Suprapubic skin (tissue), 4 donors: ENCODE measurements at regions not wholly inside any gene's neighbourhood (a gene's known extent, or its start where the extent isn't known, plus 50 kb on each side); places are given as distances from the start of the nearest gene placed in this dataset.

Experiments used
- DNase-seq, 2 donors: peaks; one replicate each; pipeline ENCODE4 v3.0.0-alpha.2; 2019; ENCODE audit warnings: low spot score in 2 of 2
- H3K27ac ChIP-seq: fragments of 200-600 bp; sonication (generic); one replicate; pipeline ENCODE4 v1.5.1; 2019
- H3K27me3 ChIP-seq: fragments of 200-600 bp; sonication (generic); one replicate; pipeline ENCODE4 v1.5.1; 2019
- H3K36me3 ChIP-seq: fragments of 200-600 bp; sonication (generic); one replicate; pipeline ENCODE4 v1.5.1; 2019
- H3K4me1 ChIP-seq: fragments of 200-600 bp; sonication (generic); one replicate; pipeline ENCODE4 v1.5.1; 2019
- H3K4me3 ChIP-seq: fragments of 200-600 bp; sonication (generic); one replicate; pipeline ENCODE4 v1.5.1; 2019; ENCODE audit warnings: mild to moderate bottlenecking
- H3K9me3 ChIP-seq: fragments of 200-600 bp; sonication (generic); one replicate; pipeline ENCODE4 v1.5.1; 2019
- EP300 ChIP-seq: sonication (generic); formaldehyde crosslinking; IDR thresholded peaks from one replicate; pipeline ENCODE4 v1.6.1; 2017; ENCODE audit warnings: antibody characterized with exemption
- POLR2A ChIP-seq, 2 donors: fragments of 450-650 bp; IDR thresholded peaks; one replicate each; pipeline ENCODE4 v1.6.1; 2017; ENCODE audit warnings: antibody characterized with exemption in 2 of 2, mild to moderate bottlenecking in 2 of 2, moderate library complexity in 2 of 2
- POLR2AphosphoS5 ChIP-seq, 3 donors: sonication (generic); formaldehyde crosslinking; IDR thresholded peaks; one replicate each; pipeline ENCODE4 v1.6.1; 2017; ENCODE audit warnings: antibody characterized with exemption in 3 of 3
- WGBS: methylation state at CpG from one replicate; pipeline ENCODE4 v1.1.5; 2018; 5-methylcytosine and 5-hydroxymethylcytosine counted together
- TF ChIP-seq, protein P1 (sequence below), 2 donors: fragments of 200-600 bp in 1 of 2; fragments of 450-650 bp in 1 of 2; sonication (generic) in 1 of 2; IDR thresholded peaks; one replicate each; pipeline ENCODE4 v1.5.1; 2016 to 2019; ENCODE audit warnings: antibody characterized with exemption in 2 of 2, mild to moderate bottlenecking in 1 of 2, moderate library complexity in 1 of 2

DNA sequence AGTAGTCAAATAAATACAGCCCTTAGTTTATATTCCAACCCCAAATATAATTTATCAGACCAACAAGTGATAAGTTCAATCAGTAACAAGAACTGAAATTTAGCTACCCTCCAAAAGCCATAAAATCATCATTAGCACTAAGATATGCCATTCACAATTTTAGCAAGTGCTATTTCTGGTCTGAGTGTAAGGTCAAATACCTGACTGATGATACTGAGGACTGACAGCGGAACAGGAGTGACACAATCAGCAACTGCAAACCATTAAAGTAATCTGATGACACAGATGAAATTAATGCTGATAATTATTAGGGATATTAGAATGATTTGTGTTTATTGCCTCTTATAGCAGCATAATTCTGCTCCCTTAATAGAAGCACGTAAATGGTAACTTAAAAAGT lies 152.7 kb upstream of the SPHKAP start:
- TF ChIP-seq POLR2A (IDR thresholded peaks at IDR 0.05) (no peak), EP300 (no peak), POLR2AphosphoS5 (IDR thresholded peaks at IDR 0.05) (no peak)
- TF ChIP-seq, protein P1, sequence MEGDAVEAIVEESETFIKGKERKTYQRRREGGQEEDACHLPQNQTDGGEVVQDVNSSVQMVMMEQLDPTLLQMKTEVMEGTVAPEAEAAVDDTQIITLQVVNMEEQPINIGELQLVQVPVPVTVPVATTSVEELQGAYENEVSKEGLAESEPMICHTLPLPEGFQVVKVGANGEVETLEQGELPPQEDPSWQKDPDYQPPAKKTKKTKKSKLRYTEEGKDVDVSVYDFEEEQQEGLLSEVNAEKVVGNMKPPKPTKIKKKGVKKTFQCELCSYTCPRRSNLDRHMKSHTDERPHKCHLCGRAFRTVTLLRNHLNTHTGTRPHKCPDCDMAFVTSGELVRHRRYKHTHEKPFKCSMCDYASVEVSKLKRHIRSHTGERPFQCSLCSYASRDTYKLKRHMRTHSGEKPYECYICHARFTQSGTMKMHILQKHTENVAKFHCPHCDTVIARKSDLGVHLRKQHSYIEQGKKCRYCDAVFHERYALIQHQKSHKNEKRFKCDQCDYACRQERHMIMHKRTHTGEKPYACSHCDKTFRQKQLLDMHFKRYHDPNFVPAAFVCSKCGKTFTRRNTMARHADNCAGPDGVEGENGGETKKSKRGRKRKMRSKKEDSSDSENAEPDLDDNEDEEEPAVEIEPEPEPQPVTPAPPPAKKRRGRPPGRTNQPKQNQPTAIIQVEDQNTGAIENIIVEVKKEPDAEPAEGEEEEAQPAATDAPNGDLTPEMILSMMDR (IDR thresholded peaks at IDR 0.05), result no peak
- Histone ChIP-seq H3K9me3 (peaks cover 3% of the 10 kb centered on the region), H3K27ac (no peak overlapping the region), H3K36me3 (no peaks in the 10 kb centered on the region), H3K27me3 (no peaks in the 10 kb centered on the region), H3K4me1 (no peaks in the 10 kb centered on the region), H3K4me3 (no peak overlapping the region)
- no peak for DNase-seq
- WGBS, result 93% methylated on average over 1 of the region's 2 CpGs

DNA sequence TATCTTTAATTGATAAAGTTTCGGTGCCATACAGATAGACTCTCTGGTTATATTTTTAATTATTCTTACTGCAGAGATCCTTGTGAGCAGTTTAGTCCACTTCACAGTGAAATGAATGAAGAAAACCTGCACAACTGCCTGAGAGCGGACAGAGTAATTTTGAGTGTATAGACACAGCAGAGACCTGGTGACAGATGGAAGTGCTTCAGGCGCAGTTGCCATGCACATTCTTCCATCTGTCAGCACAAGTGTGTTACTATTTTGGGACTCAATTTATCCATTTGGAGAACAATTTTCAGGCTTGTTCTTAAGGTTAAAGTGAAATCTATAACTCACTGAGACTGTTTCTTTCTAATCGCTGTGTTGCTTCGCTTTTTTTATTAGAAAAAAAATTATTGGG lies 147.8 kb upstream of the SPHKAP start:
- Histone ChIP-seq H3K4me3 (no peak overlapping the region), H3K36me3 (no peaks in the 10 kb centered on the region), H3K4me1 (no peaks in the 10 kb centered on the region), H3K27me3 (no peaks in the 10 kb centered on the region), H3K9me3 (no peaks in the 10 kb centered on the region), H3K27ac (no peak overlapping the region)
- no peak for DNase-seq
- WGBS, result 88% methylated on average over 5 of the region's 5 CpGs
- TF ChIP-seq POLR2AphosphoS5 (IDR thresholded peaks at IDR 0.05) (no peak), EP300 (no peak)
- TF ChIP-seq, protein P1 (IDR thresholded peaks at IDR 0.05), result no peak

DNA sequence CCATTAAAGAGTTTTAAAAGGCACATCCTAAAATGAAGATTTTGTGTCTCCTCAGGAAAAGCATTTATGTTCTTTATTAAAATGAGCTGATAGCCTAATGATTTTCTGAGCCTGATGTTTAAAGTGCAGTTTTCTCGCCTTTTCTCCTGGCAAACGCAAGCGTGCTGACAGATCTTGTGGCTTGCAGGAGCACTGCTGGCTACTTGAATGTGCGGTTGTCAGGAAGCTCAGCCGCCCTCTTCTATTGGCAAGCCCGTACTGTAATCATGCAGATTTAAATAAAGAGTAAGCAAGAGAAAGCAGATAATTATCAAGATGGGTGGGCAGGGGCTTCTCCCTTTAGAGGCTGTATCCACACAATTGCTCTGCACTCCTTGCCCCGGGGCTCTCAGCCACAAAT lies 139.5 kb upstream of the SPHKAP start:
- WGBS, result 74% methylated on average over 7 of the region's 7 CpGs
- Histone ChIP-seq H3K4me1 (no peaks in the 10 kb centered on the region), H3K4me3 (no peak overlapping the region), H3K36me3 (no peaks in the 10 kb centered on the region), H3K27me3 (no peaks in the 10 kb centered on the region), H3K27ac (no peak overlapping the region), H3K9me3 (no peaks in the 10 kb centered on the region)
- DNase-seq, result no peak
- no peak for TF ChIP-seq POLR2A (IDR thresholded peaks at IDR 0.05)
- TF ChIP-seq, protein P1 (IDR thresholded peaks at IDR 0.05), result no peak

DNA sequence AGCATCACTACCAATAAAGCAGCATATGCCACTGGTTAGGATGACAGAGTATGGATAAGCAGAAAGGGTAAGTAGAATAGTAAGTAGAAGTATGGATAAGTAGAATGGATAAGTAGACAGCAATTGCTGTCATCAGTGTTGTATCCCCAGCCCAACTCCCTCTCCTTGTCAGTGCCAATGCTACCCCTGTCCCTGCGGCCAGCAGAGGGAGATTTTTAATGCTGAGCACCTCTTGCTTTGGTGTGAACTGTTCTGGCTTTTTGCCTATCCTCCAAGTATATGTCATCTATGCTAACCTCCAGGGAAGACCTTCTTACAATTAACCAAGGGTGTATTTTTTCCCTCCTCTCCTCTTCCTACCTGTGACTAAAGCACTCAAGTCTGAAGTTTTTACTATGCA lies 136.7 kb upstream of the SPHKAP start:
- H3K9me3 ChIP-seq, result no peaks in the 10 kb centered on the region
- H3K27me3 ChIP-seq, result no peaks in the 10 kb centered on the region
- WGBS, result 75% methylated on average over 1 of the region's 1 CpG
- H3K27ac ChIP-seq, result no peak overlapping the region
- no peak for DNase-seq
- H3K4me1 ChIP-seq, result no peaks in the 10 kb centered on the region
- no peaks in the 10 kb centered on the region for H3K36me3 ChIP-seq
- H3K4me3 ChIP-seq, result no peak overlapping the region
- TF ChIP-seq, protein P1 (IDR thresholded peaks at IDR 0.05), result no peak

DNA sequence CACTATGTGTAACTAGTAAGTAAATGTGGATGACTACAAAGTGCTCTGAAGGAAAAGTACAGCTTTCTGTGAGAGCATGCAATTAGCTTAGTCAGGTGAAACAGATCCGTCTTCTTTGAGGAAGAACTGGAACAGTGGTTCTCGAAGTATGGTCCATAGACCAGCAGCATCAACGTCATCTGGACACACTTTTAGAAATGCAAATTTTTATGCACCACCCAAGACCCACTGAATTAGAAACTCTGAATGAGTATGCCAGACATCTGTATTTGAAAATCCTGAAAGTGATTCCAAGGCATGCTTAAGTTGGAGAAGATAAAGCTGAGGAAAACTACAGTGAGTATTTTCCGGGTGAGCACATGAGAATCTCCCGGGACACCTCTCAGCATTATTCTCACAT lies 130.7 kb upstream of the SPHKAP start:
- Histone ChIP-seq H3K36me3 (no peaks in the 10 kb centered on the region), H3K27me3 (no peaks in the 10 kb centered on the region), H3K27ac (no peak overlapping the region), H3K4me3 (no peak overlapping the region), H3K4me1 (no peaks in the 10 kb centered on the region), H3K9me3 (no peaks in the 10 kb centered on the region)
- WGBS, result 69% methylated on average over 5 of the region's 5 CpGs
- TF ChIP-seq POLR2A (IDR thresholded peaks at IDR 0.05) (no peak), POLR2AphosphoS5 (IDR thresholded peaks at IDR 0.05) (no peak), EP300 (no peak)
- TF ChIP-seq, protein P1 (IDR thresholded peaks at IDR 0.05), result no peak
- DNase-seq, result no peak
